ENCODE measurements at regions not wholly inside any gene's neighbourhood (a gene's known extent, or its start where the extent isn't known, plus 50 kb on each side); places are given as distances from the start of the nearest gene placed in this dataset.

DNA sequence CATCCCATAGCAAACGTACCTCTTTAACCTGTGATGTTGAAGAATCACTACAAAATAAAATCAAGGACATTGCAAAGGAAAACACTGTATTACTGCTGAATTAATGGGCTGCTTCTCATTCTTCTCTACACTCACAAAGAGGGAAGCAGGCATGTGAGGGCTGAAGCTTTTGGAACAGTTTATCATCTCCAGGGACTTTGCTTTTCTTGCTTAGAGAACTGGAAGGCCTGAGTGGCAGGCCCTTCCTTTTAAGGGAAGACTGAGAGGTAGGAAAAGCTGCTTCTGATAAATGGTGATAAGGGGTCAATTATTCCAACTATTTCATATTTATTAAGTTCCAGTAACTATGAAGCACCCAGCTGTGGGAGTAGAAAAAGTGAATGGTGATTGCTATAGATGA, 649.6 kb downstream of the NTRK3 start:
- TF ChIP-seq, protein P1, sequence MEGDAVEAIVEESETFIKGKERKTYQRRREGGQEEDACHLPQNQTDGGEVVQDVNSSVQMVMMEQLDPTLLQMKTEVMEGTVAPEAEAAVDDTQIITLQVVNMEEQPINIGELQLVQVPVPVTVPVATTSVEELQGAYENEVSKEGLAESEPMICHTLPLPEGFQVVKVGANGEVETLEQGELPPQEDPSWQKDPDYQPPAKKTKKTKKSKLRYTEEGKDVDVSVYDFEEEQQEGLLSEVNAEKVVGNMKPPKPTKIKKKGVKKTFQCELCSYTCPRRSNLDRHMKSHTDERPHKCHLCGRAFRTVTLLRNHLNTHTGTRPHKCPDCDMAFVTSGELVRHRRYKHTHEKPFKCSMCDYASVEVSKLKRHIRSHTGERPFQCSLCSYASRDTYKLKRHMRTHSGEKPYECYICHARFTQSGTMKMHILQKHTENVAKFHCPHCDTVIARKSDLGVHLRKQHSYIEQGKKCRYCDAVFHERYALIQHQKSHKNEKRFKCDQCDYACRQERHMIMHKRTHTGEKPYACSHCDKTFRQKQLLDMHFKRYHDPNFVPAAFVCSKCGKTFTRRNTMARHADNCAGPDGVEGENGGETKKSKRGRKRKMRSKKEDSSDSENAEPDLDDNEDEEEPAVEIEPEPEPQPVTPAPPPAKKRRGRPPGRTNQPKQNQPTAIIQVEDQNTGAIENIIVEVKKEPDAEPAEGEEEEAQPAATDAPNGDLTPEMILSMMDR (conservative IDR thresholded peaks at IDR 0.05; ENCODE audit: low read depth, low read length), result no peak
- no peak for TF ChIP-seq EZH2 (IDR thresholded peaks at IDR 0.05; ENCODE audit: borderline replicate concordance, low read depth, low read length, poor library complexity, severe bottlenecking)

All from A673 (cell line).